HAP-1 (cell line): ENCODE measurements at regions not wholly inside any gene's neighbourhood (a gene's known extent, or its start where the extent isn't known, plus 50 kb on each side); places are given as distances from the start of the nearest gene placed in this dataset.
"Not testable (repeated sequence)": the region's sequence is repeated elsewhere in the genome, so short reads cannot be mapped to it uniquely, and the experiment has no call there.

Source experiments
- DNase-seq, 2 experiments: peaks; one replicate each; pipeline ENCODE4 v3.0.0-alpha.2; 2016 to 2020; ENCODE audit warnings: low spot score in 2 of 2
- H3K27me3 ChIP-seq: fragments of 250-450 bp; sonication (Bioruptor Pico); 2 replicates; pipeline ENCODE4 v1.5.1; 2020; ENCODE audit warnings: low read depth, mild to moderate bottlenecking, moderate library complexity
- H3K36me3 ChIP-seq: fragments of 250-450 bp; sonication (Bioruptor Pico); replicated peaks from 2 replicates; pipeline ENCODE4 v1.5.1; 2020; ENCODE audit warnings: mild to moderate bottlenecking
- H3K4me1 ChIP-seq: fragments of 250-450 bp; sonication (Bioruptor Pico); 2 replicates; pipeline ENCODE4 v1.5.1; 2020; ENCODE audit warnings: mild to moderate bottlenecking
- H3K4me3 ChIP-seq: fragments of 250-450 bp; sonication (Bioruptor Pico); 2 replicates; pipeline ENCODE4 v1.5.1; 2020; ENCODE audit warnings: mild to moderate bottlenecking, moderate library complexity
- H3K9me3 ChIP-seq: fragments of 250-450 bp; sonication (Bioruptor Pico); 2 replicates; pipeline ENCODE4 v1.5.1; 2020; ENCODE audit warnings: mild to moderate bottlenecking, moderate library complexity
- in situ Hi-C: fragments of 300-500 bp; cut with MboI; formaldehyde crosslinking; loops from 3 replicates; pipeline ENCODE4 v1.14.3; 2020; ENCODE audit warnings: low sequenced_read_pairs, inconsistent platforms, mixed read lengths

DNA sequence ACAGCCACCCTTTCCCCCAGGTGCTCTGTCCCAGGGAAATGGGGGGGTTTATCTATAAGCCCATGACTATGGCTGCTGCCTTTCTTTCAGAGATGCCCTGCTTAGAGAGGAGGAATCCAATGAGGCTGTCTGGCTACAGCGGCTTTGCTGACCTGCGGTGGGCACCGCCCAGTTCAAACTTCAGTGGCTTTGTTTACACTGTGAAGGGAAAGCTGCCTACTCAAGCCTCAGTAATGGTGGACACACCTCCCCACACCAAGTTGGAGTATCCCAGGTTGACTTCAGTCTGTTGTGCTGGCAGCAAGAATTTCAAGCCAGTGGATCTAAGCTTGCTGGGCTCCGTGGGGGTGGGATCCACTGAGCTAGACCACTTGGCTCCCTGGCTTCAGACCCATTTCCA lies 869.2 kb downstream of the SLC6A15 start:
- no peak for DNase-seq
- Histone ChIP-seq H3K4me1 (no peaks in the 10 kb centered on the region), H3K36me3 (no peaks in the 10 kb centered on the region), H3K27me3 (no peaks in the 10 kb centered on the region), H3K4me3 (no peak overlapping the region), H3K9me3 (no peaks in the 10 kb centered on the region)
- in situ Hi-C loops = no loop called here

DNA sequence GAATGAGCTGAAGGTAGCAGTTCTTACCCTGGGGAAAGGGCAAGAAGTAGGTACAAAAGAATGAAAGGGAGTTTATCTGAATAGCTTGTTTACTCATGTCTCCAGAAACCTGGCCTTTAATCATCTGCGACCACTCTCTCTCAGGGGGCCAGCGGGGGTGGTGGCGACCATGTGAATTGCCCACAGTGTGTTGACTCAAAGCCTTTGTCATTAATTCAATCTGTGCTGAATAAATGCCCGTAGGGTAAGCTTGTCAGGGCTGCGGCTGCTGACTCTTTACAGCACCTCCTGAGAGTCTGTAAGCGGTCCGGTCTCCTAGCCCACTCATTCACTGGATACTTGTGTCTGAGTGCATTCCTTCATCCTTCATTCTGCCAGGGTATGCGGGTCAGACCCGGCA lies 874.4 kb downstream of the SLC6A15 start:
- in situ Hi-C loops = no loop called here
- Histone ChIP-seq H3K27me3 (no peaks in the 10 kb centered on the region), H3K9me3 (no peaks in the 10 kb centered on the region), H3K36me3 (no peaks in the 10 kb centered on the region), H3K4me1 (no peaks in the 10 kb centered on the region), H3K4me3 (no peak overlapping the region)
- peak in 1 of 2 experiments; percentile 21 for DNase-seq

GRCh38 chr12:84036912-84037311 lies 875.7 kb downstream of the SLC6A15 start:
- no peaks in the 10 kb centered on the region for H3K36me3 ChIP-seq
- no peak for DNase-seq
- no peak overlapping the region for H3K4me3 ChIP-seq
- in situ Hi-C loops = no loop called here
- no peaks in the 10 kb centered on the region for H3K27me3 ChIP-seq
- no peaks in the 10 kb centered on the region for H3K4me1 ChIP-seq
- no peaks in the 10 kb centered on the region for H3K9me3 ChIP-seq

DNA sequence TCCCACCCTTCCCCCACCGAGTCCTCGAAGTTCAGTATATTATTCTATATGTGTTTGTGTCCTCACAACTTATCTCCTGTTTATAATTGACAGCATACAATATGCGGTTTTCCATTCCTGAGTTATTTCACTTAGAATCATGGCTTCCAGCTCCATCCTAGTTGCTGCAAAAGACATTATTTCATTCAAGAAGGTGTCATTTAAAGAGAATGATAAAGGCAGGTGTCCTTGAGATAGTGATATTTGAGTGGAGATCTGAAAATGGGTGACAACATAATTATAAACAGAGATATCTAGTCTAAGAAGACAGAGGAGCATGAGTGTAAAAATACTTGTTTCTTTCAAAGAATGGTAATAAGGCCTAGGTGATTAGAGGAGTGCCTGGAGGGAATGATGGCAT lies 876.8 kb downstream of the SLC6A15 start:
- Histone ChIP-seq H3K4me1 (no peaks in the 10 kb centered on the region), H3K36me3 (no peaks in the 10 kb centered on the region), H3K9me3 (no peaks in the 10 kb centered on the region), H3K4me3 (no peak overlapping the region), H3K27me3 (no peaks in the 10 kb centered on the region)
- no peak for DNase-seq
- in situ Hi-C loops = no loop called here

GRCh38 chr12:84034871-84035270 lies 877.7 kb downstream of the SLC6A15 start:
- Histone ChIP-seq H3K4me1 (no peaks in the 10 kb centered on the region), H3K36me3 (no peaks in the 10 kb centered on the region), H3K27me3 (no peaks in the 10 kb centered on the region), H3K9me3 (no peaks in the 10 kb centered on the region), H3K4me3 (no peak overlapping the region)
- in situ Hi-C loops = no loop called here
- no peak for DNase-seq

- no peaks in the 10 kb centered on the region for H3K27me3 ChIP-seq
- no peak overlapping the region for H3K4me3 ChIP-seq
- in situ Hi-C loops = no loop called here
- no peak for DNase-seq
- H3K9me3 ChIP-seq = no peaks in the 10 kb centered on the region
- no peaks in the 10 kb centered on the region for H3K4me1 ChIP-seq
- no peaks in the 10 kb centered on the region for H3K36me3 ChIP-seq
These were observed 879.4 kb downstream of the SLC6A15 start for GRCh38 chr12:84033162-84033561.

GRCh38 chr12:84018556-84019179 lies 893.9 kb downstream of the SLC6A15 start:
- H3K36me3 ChIP-seq, H3K27me3 ChIP-seq, H3K4me3 ChIP-seq, DNase-seq, H3K9me3 ChIP-seq, H3K4me1 ChIP-seq, in situ Hi-C loops: not testable (repeated sequence)

DNA sequence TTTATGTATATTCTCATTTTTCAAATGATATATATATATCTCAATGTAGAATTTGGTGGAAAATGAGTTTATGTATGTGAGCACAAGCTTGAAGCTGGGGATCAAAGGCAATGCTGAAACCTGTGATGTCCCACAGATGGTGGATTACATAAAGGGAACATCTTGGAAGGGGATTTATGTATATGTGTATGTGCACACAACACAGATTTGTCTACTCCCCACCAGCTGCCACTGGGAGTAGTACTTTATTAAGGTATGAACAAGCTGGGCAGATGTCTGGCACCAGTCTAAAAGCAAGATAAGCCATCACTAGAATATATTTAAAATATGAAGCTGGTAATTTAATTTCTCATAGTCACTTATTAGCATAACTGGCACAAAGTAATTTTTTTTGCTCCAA lies 895.6 kb downstream of the SLC6A15 start:
- no peak for DNase-seq
- H3K4me3 ChIP-seq = no peak overlapping the region
- no peaks in the 10 kb centered on the region for H3K36me3 ChIP-seq
- no peaks in the 10 kb centered on the region for H3K4me1 ChIP-seq
- in situ Hi-C loops = no loop called here
- H3K27me3 ChIP-seq = no peaks in the 10 kb centered on the region
- no peaks in the 10 kb centered on the region for H3K9me3 ChIP-seq

DNA sequence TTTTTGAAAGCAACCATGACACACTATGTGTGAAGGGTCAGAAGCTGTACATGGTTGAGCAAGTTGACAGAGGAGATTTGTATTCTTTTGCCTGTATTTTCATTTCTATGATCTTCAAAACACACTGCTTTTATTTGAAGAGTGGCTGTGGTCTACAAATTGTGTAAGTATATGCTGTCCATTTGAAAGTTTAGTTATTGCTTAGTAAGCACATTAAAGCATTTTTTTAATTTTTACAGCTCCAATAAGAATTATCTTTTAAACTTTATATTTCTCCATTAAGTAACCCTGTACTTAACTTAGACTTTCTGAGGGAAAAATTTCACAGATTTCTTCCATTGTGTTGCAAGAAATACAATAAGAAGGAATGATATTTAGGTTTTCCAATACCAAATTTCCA lies 915.2 kb downstream of the SLC6A15 start:
- no peaks in the 10 kb centered on the region for H3K9me3 ChIP-seq
- no peaks in the 10 kb centered on the region for H3K36me3 ChIP-seq
- in situ Hi-C loops = no loop called here
- no peak for DNase-seq
- no peak overlapping the region for H3K4me3 ChIP-seq
- no peaks in the 10 kb centered on the region for H3K27me3 ChIP-seq
- H3K4me1 ChIP-seq = no peaks in the 10 kb centered on the region

DNA sequence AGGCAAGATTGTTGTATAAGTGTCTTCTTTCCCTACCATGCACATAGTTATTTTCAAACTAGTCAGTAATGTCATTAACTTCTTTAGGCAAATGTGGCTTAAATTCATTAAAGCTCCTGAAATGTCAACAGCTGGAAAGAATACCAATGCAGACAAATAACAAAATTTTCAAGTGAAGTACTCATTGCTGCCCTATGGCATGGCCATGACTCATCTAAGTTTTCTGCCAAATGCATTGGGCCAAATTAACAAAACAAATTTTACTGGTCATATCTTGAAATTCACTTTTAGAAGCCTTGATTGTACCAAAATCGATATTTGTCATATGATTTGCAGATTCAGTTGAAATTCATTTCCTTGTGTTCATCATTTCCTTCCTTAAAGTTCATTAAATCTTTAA lies 915.9 kb downstream of the SLC6A15 start:
- H3K27me3 ChIP-seq = no peaks in the 10 kb centered on the region
- DNase-seq = no peak
- no peaks in the 10 kb centered on the region for H3K9me3 ChIP-seq
- in situ Hi-C loops = no loop called here
- no peaks in the 10 kb centered on the region for H3K36me3 ChIP-seq
- H3K4me1 ChIP-seq = no peaks in the 10 kb centered on the region
- H3K4me3 ChIP-seq = no peak overlapping the region

DNA sequence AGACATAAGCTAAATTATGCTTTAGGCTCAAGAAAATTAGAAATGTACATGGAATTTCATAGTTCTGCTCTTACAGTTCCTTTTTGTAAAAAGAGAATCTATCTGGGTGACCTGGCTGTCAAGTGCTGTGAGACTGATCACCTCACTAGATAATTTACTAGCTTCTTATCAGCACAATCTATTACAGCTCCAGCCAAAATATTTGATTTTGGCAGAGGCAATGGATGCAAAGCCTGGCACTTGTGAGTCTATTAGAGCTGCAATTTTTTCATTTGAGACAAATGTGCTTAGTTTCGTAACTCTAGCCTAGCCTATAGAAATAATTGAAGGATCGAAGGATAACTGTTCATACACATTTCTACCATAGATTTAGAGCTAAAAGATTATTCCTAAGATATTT lies 927.5 kb downstream of the SLC6A15 start:
- Histone ChIP-seq H3K9me3 (no peaks in the 10 kb centered on the region), H3K36me3 (no peaks in the 10 kb centered on the region), H3K27me3 (no peaks in the 10 kb centered on the region), H3K4me3 (no peak overlapping the region), H3K4me1 (no peaks in the 10 kb centered on the region)
- in situ Hi-C loops = no loop called here
- no peak for DNase-seq

DNA sequence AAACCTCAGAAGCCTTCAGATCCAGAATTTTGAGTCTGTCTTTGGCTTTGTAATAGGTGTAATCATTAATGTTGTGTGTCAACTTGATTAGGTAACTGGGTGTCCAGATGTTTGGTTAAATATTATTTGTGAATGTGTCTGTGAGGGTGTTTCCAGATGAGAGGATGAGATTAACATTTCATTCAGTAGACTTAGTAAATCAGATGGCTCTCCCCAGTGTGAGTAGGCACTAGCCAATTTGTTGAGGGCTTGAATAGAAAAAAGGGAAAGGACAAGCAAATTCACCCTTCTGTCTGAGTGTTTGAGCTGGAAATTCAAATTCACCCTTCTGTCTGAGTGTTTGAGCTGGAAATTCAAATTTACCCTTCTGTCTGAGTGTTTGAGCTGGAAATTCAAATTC lies 932.2 kb downstream of the SLC6A15 start:
- no peak for DNase-seq
- Histone ChIP-seq H3K27me3 (no peaks in the 10 kb centered on the region), H3K36me3 (no peaks in the 10 kb centered on the region), H3K4me3 (no peak overlapping the region), H3K4me1 (no peaks in the 10 kb centered on the region), H3K9me3 (no peaks in the 10 kb centered on the region)
- in situ Hi-C loops = no loop called here

DNA sequence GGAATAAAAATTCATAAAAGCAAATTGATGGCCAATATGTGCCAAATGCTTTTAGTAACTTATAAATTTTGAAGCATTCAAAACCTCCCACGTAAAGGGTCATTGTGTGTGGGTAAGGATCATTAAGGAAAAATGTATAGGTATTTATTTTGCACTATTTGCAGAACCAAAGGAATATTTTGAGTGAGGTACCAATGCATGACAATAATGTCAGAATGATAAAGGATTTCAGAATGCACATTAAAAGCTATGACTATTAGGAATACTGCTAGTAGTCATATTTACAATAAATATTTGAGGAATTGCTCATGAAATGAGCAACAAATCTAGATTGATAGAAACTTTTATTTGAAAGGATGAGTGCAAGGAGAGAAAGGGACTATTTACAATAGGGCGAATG lies 932.8 kb downstream of the SLC6A15 start:
- in situ Hi-C loops = no loop called here
- Histone ChIP-seq H3K4me3 (no peak overlapping the region), H3K9me3 (no peaks in the 10 kb centered on the region), H3K4me1 (no peaks in the 10 kb centered on the region), H3K36me3 (no peaks in the 10 kb centered on the region), H3K27me3 (no peaks in the 10 kb centered on the region)
- DNase-seq = no peak

- DNase-seq = no peak
- no peak overlapping the region for H3K4me3 ChIP-seq
- H3K36me3 ChIP-seq = no peaks in the 10 kb centered on the region
- no peaks in the 10 kb centered on the region for H3K27me3 ChIP-seq
- H3K9me3 ChIP-seq = no peaks in the 10 kb centered on the region
- in situ Hi-C loops = no loop called here
- H3K4me1 ChIP-seq = no peaks in the 10 kb centered on the region
These were observed 940.8 kb downstream of the SLC6A15 start for GRCh38 chr12:83971781-83972180.

- no peaks in the 10 kb centered on the region for H3K27me3 ChIP-seq
- peaks cover 16% of the 10 kb centered on the region for H3K4me1 ChIP-seq
- DNase-seq = no peak
- H3K9me3 ChIP-seq = no peaks in the 10 kb centered on the region
- H3K4me3 ChIP-seq = no peak overlapping the region
- in situ Hi-C loops = no loop called here
- no peaks in the 10 kb centered on the region for H3K36me3 ChIP-seq
These were observed 951.8 kb downstream of the SLC6A15 start for GRCh38 chr12:83960767-83961166.
